WTC11 (cell line): ENCODE measurements at regions not wholly inside any gene's neighbourhood (a gene's known extent, or its start where the extent isn't known, plus 50 kb on each side); places are given as distances from the start of the nearest gene placed in this dataset.

Experiments used
- ATAC-seq: fragments of 200-7000 bp; cut with Tn5 transposase; 2 replicates; pipeline ENCODE4 v1.10.0; 2021; ENCODE audit warnings: mild to moderate bottlenecking, moderate library complexity
- CTCF ChIA-PET: fragments of 300-600 bp; sonication (Branson Sonifier 250); formaldehyde crosslinking; loops from one replicate; lab custom pipeline; 2021; ENCODE audit warnings: antibody characterized with exemption; lab: Charles Lee
- POLR2A ChIA-PET: fragments of 350-600 bp; sonication (Branson Sonifier 250); formaldehyde crosslinking; loops from one replicate; lab custom pipeline; 2021; ENCODE audit warnings: antibody characterized with exemption; lab: Charles Lee
- DNase-seq: peaks from one replicate; pipeline ENCODE4 v3.0.0; 2021; ENCODE audit warnings: low spot score
- H3K27ac Mint-ChIP-seq: 2 replicates; pipeline ENCODE4 v1.8.0; 2021; ENCODE audit warnings: mixed read lengths
- H3K27me3 Mint-ChIP-seq: 2 replicates; pipeline ENCODE4 v1.8.0; 2021; ENCODE audit warnings: low read depth, mild to moderate bottlenecking, moderate library complexity, mixed read lengths
- H3K36me3 Mint-ChIP-seq: 2 replicates; pipeline ENCODE4 v1.8.0; 2021; ENCODE audit warnings: mixed read lengths
- H3K4me1 Mint-ChIP-seq: 2 replicates; pipeline ENCODE4 v1.8.0; 2022; ENCODE audit warnings: mixed read lengths
- H3K4me3 Mint-ChIP-seq: 2 replicates; pipeline ENCODE4 v1.8.0; 2021; ENCODE audit warnings: mild to moderate bottlenecking, moderate library complexity, mixed read lengths
- H3K9me3 Mint-ChIP-seq: 2 replicates; pipeline ENCODE4 v1.8.0; 2021; ENCODE audit warnings: mixed read lengths
- CREM ChIP-seq: sonication (generic); formaldehyde crosslinking; IDR thresholded peaks from 2 replicates; pipeline ENCODE4 v1.8.1; 2022; ENCODE audit warnings: mild to moderate bottlenecking, missing genetic modification reagents, moderate library complexity
- ESRRA ChIP-seq: sonication (generic); formaldehyde crosslinking; IDR thresholded peaks from 2 replicates; pipeline ENCODE4 v1.8.1; 2022; ENCODE audit warnings: mild to moderate bottlenecking, missing genetic modification reagents, borderline replicate concordance
- FOXJ3 ChIP-seq: sonication (generic); formaldehyde crosslinking; IDR thresholded peaks from 2 replicates; pipeline ENCODE4 v1.9.0; 2021; ENCODE audit warnings: missing genetic modification reagents, mild to moderate bottlenecking, borderline replicate concordance
- FOXP1 ChIP-seq: sonication (generic); formaldehyde crosslinking; IDR thresholded peaks from 2 replicates; pipeline ENCODE4 v1.8.0; 2022; ENCODE audit warnings: missing genetic modification reagents, mild to moderate bottlenecking, moderate library complexity, borderline replicate concordance
- GRHL2 ChIP-seq: fragments of 250-450 bp; sonication (Bioruptor Pico); IDR thresholded peaks from 2 replicates; pipeline ENCODE4 v1.8.0; 2022; ENCODE audit warnings: mild to moderate bottlenecking, moderate library complexity; ENCODE audit not compliant: insufficient replicate concordance, severe bottlenecking
- GTF2I ChIP-seq: fragments of 250-450 bp; sonication (Bioruptor Pico); conservative IDR thresholded peaks from 2 replicates; pipeline ENCODE4 v1.4.0; 2021; ENCODE audit warnings: mild to moderate bottlenecking
- MXD4 ChIP-seq: fragments of 250-450 bp; sonication (Bioruptor Pico); IDR thresholded peaks from 2 replicates; pipeline ENCODE4 v1.8.0; 2021; ENCODE audit warnings: mild to moderate bottlenecking, moderate library complexity, borderline replicate concordance
- MYBL2 ChIP-seq: sonication (generic); formaldehyde crosslinking; IDR thresholded peaks from 2 replicates; pipeline ENCODE4 v1.8.1; 2023; ENCODE audit warnings: mild to moderate bottlenecking, moderate library complexity, missing genetic modification reagents
- NFATC4 ChIP-seq: fragments of 250-450 bp; sonication (Bioruptor Pico); IDR thresholded peaks from 2 replicates; pipeline ENCODE4 v1.9.0; 2021; ENCODE audit warnings: mild to moderate bottlenecking
- TEAD1 ChIP-seq: sonication (generic); formaldehyde crosslinking; IDR thresholded peaks from 2 replicates; pipeline ENCODE4 v1.8.0; 2022; ENCODE audit warnings: mild to moderate bottlenecking, missing genetic modification reagents
- TEAD4 ChIP-seq: sonication (generic); formaldehyde crosslinking; IDR thresholded peaks from 2 replicates; pipeline ENCODE4 v1.8.0; 2022; ENCODE audit warnings: mild to moderate bottlenecking, missing genetic modification reagents
- ZNF423 ChIP-seq: fragments of 250-450 bp; sonication (Bioruptor Pico); IDR thresholded peaks from 2 replicates; pipeline ENCODE4 v2.1.2; 2022; ENCODE audit warnings: mild to moderate bottlenecking, moderate library complexity
- TF ChIP-seq, protein P1 (sequence below): sonication (generic); formaldehyde crosslinking; IDR thresholded peaks from 2 replicates; pipeline ENCODE4 v1.8.0; 2022; ENCODE audit warnings: missing genetic modification reagents
- TF ChIP-seq, protein P2 (sequence below): fragments of 250-450 bp; sonication (Bioruptor Pico); IDR thresholded peaks from 2 replicates; pipeline ENCODE4 v1.9.0; 2021; ENCODE audit warnings: mild to moderate bottlenecking, borderline replicate concordance
- TF ChIP-seq, protein P3 (sequence below): sonication (generic); formaldehyde crosslinking; IDR thresholded peaks from 2 replicates; pipeline ENCODE4 v1.8.1; 2023; ENCODE audit warnings: mild to moderate bottlenecking, missing genetic modification reagents
- TF ChIP-seq, protein P4 (sequence below): fragments of 250-450 bp; sonication (Bioruptor Pico); IDR thresholded peaks from 2 replicates; pipeline ENCODE4 v1.9.0; 2021; ENCODE audit warnings: mild to moderate bottlenecking
- TF ChIP-seq, protein P5 (sequence below): sonication (generic); formaldehyde crosslinking; conservative IDR thresholded peaks from 2 replicates; pipeline ENCODE4 v1.8.1; 2023; ENCODE audit warnings: mild to moderate bottlenecking, low read depth, missing genetic modification reagents, moderate library complexity

DNA sequence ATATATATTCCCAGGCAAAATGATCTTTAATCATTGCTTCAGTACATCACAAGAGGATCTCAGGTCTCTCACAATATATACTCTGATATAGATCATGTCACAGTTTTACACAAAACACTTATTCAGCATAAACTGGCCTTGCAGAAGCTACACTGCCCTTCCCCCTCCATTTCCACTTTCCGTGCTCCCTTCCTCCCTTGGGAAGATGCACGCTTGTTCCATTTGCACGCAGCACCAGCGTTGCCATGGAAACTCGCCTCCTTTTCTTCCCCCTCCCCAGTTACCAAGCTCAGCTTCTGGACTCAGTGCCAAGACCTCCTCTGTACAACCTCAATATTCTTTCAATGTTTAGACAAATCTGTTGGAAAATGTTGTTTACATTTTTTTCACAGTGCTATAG is 154.6 kb downstream of the RFPL4B start (continued):
- TF ChIP-seq, protein P1, sequence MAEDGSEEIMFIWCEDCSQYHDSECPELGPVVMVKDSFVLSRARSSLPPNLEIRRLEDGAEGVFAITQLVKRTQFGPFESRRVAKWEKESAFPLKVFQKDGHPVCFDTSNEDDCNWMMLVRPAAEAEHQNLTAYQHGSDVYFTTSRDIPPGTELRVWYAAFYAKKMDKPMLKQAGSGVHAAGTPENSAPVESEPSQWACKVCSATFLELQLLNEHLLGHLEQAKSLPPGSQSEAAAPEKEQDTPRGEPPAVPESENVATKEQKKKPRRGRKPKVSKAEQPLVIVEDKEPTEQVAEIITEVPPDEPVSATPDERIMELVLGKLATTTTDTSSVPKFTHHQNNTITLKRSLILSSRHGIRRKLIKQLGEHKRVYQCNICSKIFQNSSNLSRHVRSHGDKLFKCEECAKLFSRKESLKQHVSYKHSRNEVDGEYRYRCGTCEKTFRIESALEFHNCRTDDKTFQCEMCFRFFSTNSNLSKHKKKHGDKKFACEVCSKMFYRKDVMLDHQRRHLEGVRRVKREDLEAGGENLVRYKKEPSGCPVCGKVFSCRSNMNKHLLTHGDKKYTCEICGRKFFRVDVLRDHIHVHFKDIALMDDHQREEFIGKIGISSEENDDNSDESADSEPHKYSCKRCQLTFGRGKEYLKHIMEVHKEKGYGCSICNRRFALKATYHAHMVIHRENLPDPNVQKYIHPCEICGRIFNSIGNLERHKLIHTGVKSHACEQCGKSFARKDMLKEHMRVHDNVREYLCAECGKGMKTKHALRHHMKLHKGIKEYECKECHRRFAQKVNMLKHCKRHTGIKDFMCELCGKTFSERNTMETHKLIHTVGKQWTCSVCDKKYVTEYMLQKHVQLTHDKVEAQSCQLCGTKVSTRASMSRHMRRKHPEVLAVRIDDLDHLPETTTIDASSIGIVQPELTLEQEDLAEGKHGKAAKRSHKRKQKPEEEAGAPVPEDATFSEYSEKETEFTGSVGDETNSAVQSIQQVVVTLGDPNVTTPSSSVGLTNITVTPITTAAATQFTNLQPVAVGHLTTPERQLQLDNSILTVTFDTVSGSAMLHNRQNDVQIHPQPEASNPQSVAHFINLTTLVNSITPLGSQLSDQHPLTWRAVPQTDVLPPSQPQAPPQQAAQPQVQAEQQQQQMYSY = no peak
- TF ChIP-seq MYBL2 (CRISPR knock-in tag) (no peak), FOXP1 (CRISPR knock-in tag) (no peak), GTF2I (CRISPR knock-in tag) (no peak)

DNA sequence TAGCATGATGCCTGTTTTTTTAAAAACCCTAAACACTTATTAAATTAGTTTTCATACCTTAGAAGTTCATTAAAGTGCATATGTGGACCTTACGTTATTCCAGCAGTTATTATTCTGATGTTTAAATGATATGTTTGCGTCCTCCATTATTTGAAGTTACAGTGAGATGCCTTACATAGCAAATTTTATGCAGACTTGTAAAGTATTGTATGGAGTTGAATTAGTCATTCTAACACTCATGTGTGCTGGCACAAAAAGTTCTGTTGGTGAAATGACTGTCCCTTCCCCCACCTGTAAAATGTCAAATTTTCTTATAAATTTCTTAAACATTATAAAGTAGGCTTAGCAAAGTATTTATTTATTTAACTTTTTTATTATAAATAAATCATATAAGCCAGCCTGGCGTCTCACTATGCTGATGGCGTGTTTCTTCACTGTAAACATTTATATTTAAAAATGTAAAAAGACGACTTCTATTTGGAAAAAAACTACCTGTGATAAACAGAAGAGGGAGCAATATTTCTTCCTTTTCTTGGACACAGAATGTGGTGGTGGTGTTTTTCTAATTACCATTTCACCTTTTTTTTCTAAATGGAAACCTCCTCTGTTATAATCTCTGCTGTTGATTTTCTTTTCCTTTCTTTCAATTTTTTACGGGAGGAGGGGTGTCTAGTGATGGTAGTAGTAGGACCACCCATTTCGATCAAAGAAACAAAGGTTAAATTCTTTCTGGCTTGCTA is 155.4 kb downstream of the RFPL4B start:
- no peaks in the 10 kb centered on the region for H3K36me3 Mint-ChIP-seq
- ATAC-seq = peak; percentile 28; the same call in 1 of the 2 replicates

DNA sequence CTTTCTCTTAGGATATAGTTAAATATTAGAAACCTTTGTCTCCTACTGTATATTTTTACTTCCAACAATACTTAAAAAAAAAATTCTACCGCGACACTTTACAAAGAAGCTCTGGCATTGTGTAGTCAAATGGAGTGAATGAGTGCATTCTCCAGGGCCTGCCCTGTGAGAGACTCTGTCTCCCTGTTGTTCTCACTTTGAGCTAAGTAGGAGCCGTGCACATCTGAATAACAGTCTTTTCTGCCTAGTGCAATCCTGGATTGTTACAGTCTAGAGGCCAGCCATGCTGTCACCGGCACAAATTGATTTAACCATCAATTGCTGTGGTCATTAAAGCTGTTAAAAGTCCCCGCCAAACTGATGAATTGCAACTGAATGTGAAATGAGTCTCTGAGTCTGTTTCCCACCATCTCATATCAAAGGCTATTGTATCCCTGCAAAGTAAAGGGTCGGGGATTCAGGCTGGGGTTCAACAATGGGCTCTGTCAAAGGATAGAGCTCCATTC is 156.0 kb downstream of the RFPL4B start:
- ChIA-PET CTCF (interaction anchor here (0.6 to 1.3 kb wide), 5 partner anchors 89 to 212 kb away, joined by 3 to 6 read pairs (median 3); no protein-coding TSS in a partner anchor), POLR2A (no interaction called here)
- Mint-ChIP-seq H3K4me1 (peaks cover 25% of the 10 kb centered on the region), H3K36me3 (no peaks in the 10 kb centered on the region), H3K27me3 (no peaks in the 10 kb centered on the region), H3K4me3 (no peak overlapping the region), H3K9me3 (no peaks in the 10 kb centered on the region), H3K27ac (peak overlapping the region; percentile 24)
- DNase-seq (no peak), ATAC-seq (peak; percentile 73)
- TF ChIP-seq, protein P2, sequence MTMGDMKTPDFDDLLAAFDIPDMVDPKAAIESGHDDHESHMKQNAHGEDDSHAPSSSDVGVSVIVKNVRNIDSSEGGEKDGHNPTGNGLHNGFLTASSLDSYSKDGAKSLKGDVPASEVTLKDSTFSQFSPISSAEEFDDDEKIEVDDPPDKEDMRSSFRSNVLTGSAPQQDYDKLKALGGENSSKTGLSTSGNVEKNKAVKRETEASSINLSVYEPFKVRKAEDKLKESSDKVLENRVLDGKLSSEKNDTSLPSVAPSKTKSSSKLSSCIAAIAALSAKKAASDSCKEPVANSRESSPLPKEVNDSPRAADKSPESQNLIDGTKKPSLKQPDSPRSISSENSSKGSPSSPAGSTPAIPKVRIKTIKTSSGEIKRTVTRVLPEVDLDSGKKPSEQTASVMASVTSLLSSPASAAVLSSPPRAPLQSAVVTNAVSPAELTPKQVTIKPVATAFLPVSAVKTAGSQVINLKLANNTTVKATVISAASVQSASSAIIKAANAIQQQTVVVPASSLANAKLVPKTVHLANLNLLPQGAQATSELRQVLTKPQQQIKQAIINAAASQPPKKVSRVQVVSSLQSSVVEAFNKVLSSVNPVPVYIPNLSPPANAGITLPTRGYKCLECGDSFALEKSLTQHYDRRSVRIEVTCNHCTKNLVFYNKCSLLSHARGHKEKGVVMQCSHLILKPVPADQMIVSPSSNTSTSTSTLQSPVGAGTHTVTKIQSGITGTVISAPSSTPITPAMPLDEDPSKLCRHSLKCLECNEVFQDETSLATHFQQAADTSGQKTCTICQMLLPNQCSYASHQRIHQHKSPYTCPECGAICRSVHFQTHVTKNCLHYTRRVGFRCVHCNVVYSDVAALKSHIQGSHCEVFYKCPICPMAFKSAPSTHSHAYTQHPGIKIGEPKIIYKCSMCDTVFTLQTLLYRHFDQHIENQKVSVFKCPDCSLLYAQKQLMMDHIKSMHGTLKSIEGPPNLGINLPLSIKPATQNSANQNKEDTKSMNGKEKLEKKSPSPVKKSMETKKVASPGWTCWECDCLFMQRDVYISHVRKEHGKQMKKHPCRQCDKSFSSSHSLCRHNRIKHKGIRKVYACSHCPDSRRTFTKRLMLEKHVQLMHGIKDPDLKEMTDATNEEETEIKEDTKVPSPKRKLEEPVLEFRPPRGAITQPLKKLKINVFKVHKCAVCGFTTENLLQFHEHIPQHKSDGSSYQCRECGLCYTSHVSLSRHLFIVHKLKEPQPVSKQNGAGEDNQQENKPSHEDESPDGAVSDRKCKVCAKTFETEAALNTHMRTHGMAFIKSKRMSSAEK (CRISPR knock-in tag) = no peak
- TF ChIP-seq GRHL2 (CRISPR knock-in tag) (no peak), MXD4 (CRISPR knock-in tag) (no peak), NFATC4 (CRISPR knock-in tag) (no peak), ESRRA (no peak)
- TF ChIP-seq, protein P3, sequence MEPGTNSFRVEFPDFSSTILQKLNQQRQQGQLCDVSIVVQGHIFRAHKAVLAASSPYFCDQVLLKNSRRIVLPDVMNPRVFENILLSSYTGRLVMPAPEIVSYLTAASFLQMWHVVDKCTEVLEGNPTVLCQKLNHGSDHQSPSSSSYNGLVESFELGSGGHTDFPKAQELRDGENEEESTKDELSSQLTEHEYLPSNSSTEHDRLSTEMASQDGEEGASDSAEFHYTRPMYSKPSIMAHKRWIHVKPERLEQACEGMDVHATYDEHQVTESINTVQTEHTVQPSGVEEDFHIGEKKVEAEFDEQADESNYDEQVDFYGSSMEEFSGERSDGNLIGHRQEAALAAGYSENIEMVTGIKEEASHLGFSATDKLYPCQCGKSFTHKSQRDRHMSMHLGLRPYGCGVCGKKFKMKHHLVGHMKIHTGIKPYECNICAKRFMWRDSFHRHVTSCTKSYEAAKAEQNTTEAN (CRISPR knock-in tag) = no peak

More for the DNA sequence above, 155.4 kb downstream of the RFPL4B start:
- Mint-ChIP-seq H3K4me1 (peaks cover 25% of the 10 kb centered on the region), H3K27ac (no peak overlapping the region), H3K27me3 (no peaks in the 10 kb centered on the region), H3K9me3 (no peaks in the 10 kb centered on the region), H3K4me3 (no peak overlapping the region)
- no peak for DNase-seq
- ChIA-PET CTCF (interaction anchor here (1.2 to 1.3 kb wide), 2 partner anchors 119 to 213 kb away, joined by 3 to 4 read pairs; no protein-coding TSS in a partner anchor), POLR2A (no interaction called here)
- no peak for TF ChIP-seq TEAD1 (CRISPR knock-in tag)
- TF ChIP-seq CREM (CRISPR knock-in tag) = no peak
- TF ChIP-seq FOXJ3 = no peak
- TF ChIP-seq TEAD4 (CRISPR knock-in tag) = no peak
- TF ChIP-seq ZNF423 = no peak
- TF ChIP-seq, protein P4, sequence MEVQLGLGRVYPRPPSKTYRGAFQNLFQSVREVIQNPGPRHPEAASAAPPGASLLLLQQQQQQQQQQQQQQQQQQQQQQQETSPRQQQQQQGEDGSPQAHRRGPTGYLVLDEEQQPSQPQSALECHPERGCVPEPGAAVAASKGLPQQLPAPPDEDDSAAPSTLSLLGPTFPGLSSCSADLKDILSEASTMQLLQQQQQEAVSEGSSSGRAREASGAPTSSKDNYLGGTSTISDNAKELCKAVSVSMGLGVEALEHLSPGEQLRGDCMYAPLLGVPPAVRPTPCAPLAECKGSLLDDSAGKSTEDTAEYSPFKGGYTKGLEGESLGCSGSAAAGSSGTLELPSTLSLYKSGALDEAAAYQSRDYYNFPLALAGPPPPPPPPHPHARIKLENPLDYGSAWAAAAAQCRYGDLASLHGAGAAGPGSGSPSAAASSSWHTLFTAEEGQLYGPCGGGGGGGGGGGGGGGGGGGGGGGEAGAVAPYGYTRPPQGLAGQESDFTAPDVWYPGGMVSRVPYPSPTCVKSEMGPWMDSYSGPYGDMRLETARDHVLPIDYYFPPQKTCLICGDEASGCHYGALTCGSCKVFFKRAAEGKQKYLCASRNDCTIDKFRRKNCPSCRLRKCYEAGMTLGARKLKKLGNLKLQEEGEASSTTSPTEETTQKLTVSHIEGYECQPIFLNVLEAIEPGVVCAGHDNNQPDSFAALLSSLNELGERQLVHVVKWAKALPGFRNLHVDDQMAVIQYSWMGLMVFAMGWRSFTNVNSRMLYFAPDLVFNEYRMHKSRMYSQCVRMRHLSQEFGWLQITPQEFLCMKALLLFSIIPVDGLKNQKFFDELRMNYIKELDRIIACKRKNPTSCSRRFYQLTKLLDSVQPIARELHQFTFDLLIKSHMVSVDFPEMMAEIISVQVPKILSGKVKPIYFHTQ (CRISPR knock-in tag) = no peak
- TF ChIP-seq, protein P5, sequence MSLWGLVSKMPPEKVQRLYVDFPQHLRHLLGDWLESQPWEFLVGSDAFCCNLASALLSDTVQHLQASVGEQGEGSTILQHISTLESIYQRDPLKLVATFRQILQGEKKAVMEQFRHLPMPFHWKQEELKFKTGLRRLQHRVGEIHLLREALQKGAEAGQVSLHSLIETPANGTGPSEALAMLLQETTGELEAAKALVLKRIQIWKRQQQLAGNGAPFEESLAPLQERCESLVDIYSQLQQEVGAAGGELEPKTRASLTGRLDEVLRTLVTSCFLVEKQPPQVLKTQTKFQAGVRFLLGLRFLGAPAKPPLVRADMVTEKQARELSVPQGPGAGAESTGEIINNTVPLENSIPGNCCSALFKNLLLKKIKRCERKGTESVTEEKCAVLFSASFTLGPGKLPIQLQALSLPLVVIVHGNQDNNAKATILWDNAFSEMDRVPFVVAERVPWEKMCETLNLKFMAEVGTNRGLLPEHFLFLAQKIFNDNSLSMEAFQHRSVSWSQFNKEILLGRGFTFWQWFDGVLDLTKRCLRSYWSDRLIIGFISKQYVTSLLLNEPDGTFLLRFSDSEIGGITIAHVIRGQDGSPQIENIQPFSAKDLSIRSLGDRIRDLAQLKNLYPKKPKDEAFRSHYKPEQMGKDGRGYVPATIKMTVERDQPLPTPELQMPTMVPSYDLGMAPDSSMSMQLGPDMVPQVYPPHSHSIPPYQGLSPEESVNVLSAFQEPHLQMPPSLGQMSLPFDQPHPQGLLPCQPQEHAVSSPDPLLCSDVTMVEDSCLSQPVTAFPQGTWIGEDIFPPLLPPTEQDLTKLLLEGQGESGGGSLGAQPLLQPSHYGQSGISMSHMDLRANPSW = no peak
